ENCODE measurements at regions not wholly inside any gene's neighbourhood (a gene's known extent, or its start where the extent isn't known, plus 50 kb on each side); places are given as distances from the start of the nearest gene placed in this dataset.

- Histone ChIP-seq H3K9ac (ENCODE audit: low read depth in 1 of 2, low read length in 2 of 2) (no peak overlapping the region), H3K4me3 (ENCODE audit: low read length in 2 of 2) (no peak overlapping the region), H3K36me3 (ENCODE audit: control insufficient read depth in 2 of 2, insufficient read depth in 2 of 2, low read length in 2 of 2) (no peaks in the 10 kb centered on the region), H3K4me1 (ENCODE audit: control insufficient read depth in 2 of 2, insufficient read depth in 2 of 2, low read length in 2 of 2) (no peaks in the 10 kb centered on the region), H3K27me3 (ENCODE audit: control insufficient read depth in 2 of 2, insufficient read depth in 2 of 2, low read length in 2 of 2) (no peaks in the 10 kb centered on the region), H3K27ac (ENCODE audit: low read depth in 2 of 2, low read length in 2 of 2) (no peak overlapping the region), H3K9me3 (ENCODE audit: control insufficient read depth in 2 of 2, low read length in 2 of 2) (no peaks in the 10 kb centered on the region)
These were observed 186.8 kb upstream of the FOXN2 start for GRCh38 chr2:48127612-48128191.

GRCh38 chr2:48129293-48129950, 185.1 kb upstream of the FOXN2 start:
- H3K27me3 ChIP-seq (ENCODE audit: control insufficient read depth in 2 of 2, insufficient read depth in 2 of 2, low read length in 2 of 2) = no peaks in the 10 kb centered on the region
- no peaks in the 10 kb centered on the region for H3K36me3 ChIP-seq (ENCODE audit: control insufficient read depth in 2 of 2, insufficient read depth in 2 of 2, low read length in 2 of 2)
- no peak overlapping the region for H3K9ac ChIP-seq (ENCODE audit: low read depth in 1 of 2, low read length in 2 of 2)
- no peak overlapping the region for H3K4me3 ChIP-seq (ENCODE audit: low read length in 2 of 2)
- no peaks in the 10 kb centered on the region for H3K4me1 ChIP-seq (ENCODE audit: control insufficient read depth in 2 of 2, insufficient read depth in 2 of 2, low read length in 2 of 2)
- H3K9me3 ChIP-seq (ENCODE audit: control insufficient read depth in 2 of 2, low read length in 2 of 2) = no peaks in the 10 kb centered on the region
- no peak overlapping the region for H3K27ac ChIP-seq (ENCODE audit: low read depth in 2 of 2, low read length in 2 of 2)

- Histone ChIP-seq H3K27ac (ENCODE audit: low read depth in 2 of 2, low read length in 2 of 2) (no peak overlapping the region), H3K27me3 (ENCODE audit: control insufficient read depth in 2 of 2, insufficient read depth in 2 of 2, low read length in 2 of 2) (no peaks in the 10 kb centered on the region), H3K9me3 (ENCODE audit: control insufficient read depth in 2 of 2, low read length in 2 of 2) (no peaks in the 10 kb centered on the region), H3K4me1 (ENCODE audit: control insufficient read depth in 2 of 2, insufficient read depth in 2 of 2, low read length in 2 of 2) (no peaks in the 10 kb centered on the region), H3K4me3 (ENCODE audit: low read length in 2 of 2) (no peak overlapping the region), H3K36me3 (ENCODE audit: control insufficient read depth in 2 of 2, insufficient read depth in 2 of 2, low read length in 2 of 2) (no peaks in the 10 kb centered on the region), H3K9ac (ENCODE audit: low read depth in 1 of 2, low read length in 2 of 2) (no peak overlapping the region)
These were observed 182.8 kb upstream of the FOXN2 start for GRCh38 chr2:48131539-48132270.

GRCh38 chr2:48132271-48132625, 182.2 kb upstream of the FOXN2 start:
- Histone ChIP-seq H3K27ac (ENCODE audit: low read depth in 2 of 2, low read length in 2 of 2) (no peak overlapping the region), H3K9me3 (ENCODE audit: control insufficient read depth in 2 of 2, low read length in 2 of 2) (no peaks in the 10 kb centered on the region), H3K9ac (ENCODE audit: low read depth in 1 of 2, low read length in 2 of 2) (no peak overlapping the region), H3K4me1 (ENCODE audit: control insufficient read depth in 2 of 2, insufficient read depth in 2 of 2, low read length in 2 of 2) (no peaks in the 10 kb centered on the region), H3K4me3 (ENCODE audit: low read length in 2 of 2) (no peak overlapping the region), H3K36me3 (ENCODE audit: control insufficient read depth in 2 of 2, insufficient read depth in 2 of 2, low read length in 2 of 2) (no peaks in the 10 kb centered on the region), H3K27me3 (ENCODE audit: control insufficient read depth in 2 of 2, insufficient read depth in 2 of 2, low read length in 2 of 2) (no peaks in the 10 kb centered on the region)

GRCh38 chr2:48134704-48135103, 179.8 kb upstream of the FOXN2 start:
- Histone ChIP-seq H3K9me3 (ENCODE audit: control insufficient read depth in 2 of 2, low read length in 2 of 2) (no peaks in the 10 kb centered on the region), H3K27me3 (ENCODE audit: control insufficient read depth in 2 of 2, insufficient read depth in 2 of 2, low read length in 2 of 2) (no peaks in the 10 kb centered on the region), H3K9ac (ENCODE audit: low read depth in 1 of 2, low read length in 2 of 2) (no peak overlapping the region), H3K4me1 (ENCODE audit: control insufficient read depth in 2 of 2, insufficient read depth in 2 of 2, low read length in 2 of 2) (no peaks in the 10 kb centered on the region), H3K4me3 (ENCODE audit: low read length in 2 of 2) (no peak overlapping the region), H3K36me3 (ENCODE audit: control insufficient read depth in 2 of 2, insufficient read depth in 2 of 2, low read length in 2 of 2) (no peaks in the 10 kb centered on the region), H3K27ac (ENCODE audit: low read depth in 2 of 2, low read length in 2 of 2) (no peak overlapping the region)

GRCh38 chr2:48135797-48136196, 178.7 kb upstream of the FOXN2 start:
- H3K9me3 ChIP-seq (ENCODE audit: control insufficient read depth in 2 of 2, low read length in 2 of 2) = no peaks in the 10 kb centered on the region
- no peak overlapping the region for H3K9ac ChIP-seq (ENCODE audit: low read depth in 1 of 2, low read length in 2 of 2)
- H3K36me3 ChIP-seq (ENCODE audit: control insufficient read depth in 2 of 2, insufficient read depth in 2 of 2, low read length in 2 of 2) = no peaks in the 10 kb centered on the region
- H3K27ac ChIP-seq (ENCODE audit: low read depth in 2 of 2, low read length in 2 of 2) = no peak overlapping the region
- H3K4me3 ChIP-seq (ENCODE audit: low read length in 2 of 2) = no peak overlapping the region
- no peaks in the 10 kb centered on the region for H3K27me3 ChIP-seq (ENCODE audit: control insufficient read depth in 2 of 2, insufficient read depth in 2 of 2, low read length in 2 of 2)
- no peaks in the 10 kb centered on the region for H3K4me1 ChIP-seq (ENCODE audit: control insufficient read depth in 2 of 2, insufficient read depth in 2 of 2, low read length in 2 of 2)

GRCh38 chr2:48137829-48138228, 176.7 kb upstream of the FOXN2 start:
- H3K9me3 ChIP-seq (ENCODE audit: control insufficient read depth in 2 of 2, low read length in 2 of 2) = no peaks in the 10 kb centered on the region
- no peaks in the 10 kb centered on the region for H3K36me3 ChIP-seq (ENCODE audit: control insufficient read depth in 2 of 2, insufficient read depth in 2 of 2, low read length in 2 of 2)
- no peak overlapping the region for H3K9ac ChIP-seq (ENCODE audit: low read depth in 1 of 2, low read length in 2 of 2)
- no peak overlapping the region for H3K4me3 ChIP-seq (ENCODE audit: low read length in 2 of 2)
- H3K27ac ChIP-seq (ENCODE audit: low read depth in 2 of 2, low read length in 2 of 2) = no peak overlapping the region
- H3K4me1 ChIP-seq (ENCODE audit: control insufficient read depth in 2 of 2, insufficient read depth in 2 of 2, low read length in 2 of 2) = no peaks in the 10 kb centered on the region
- no peaks in the 10 kb centered on the region for H3K27me3 ChIP-seq (ENCODE audit: control insufficient read depth in 2 of 2, insufficient read depth in 2 of 2, low read length in 2 of 2)

GRCh38 chr2:48138898-48139297, 175.6 kb upstream of the FOXN2 start:
- Histone ChIP-seq H3K27me3 (ENCODE audit: control insufficient read depth in 2 of 2, insufficient read depth in 2 of 2, low read length in 2 of 2) (no peaks in the 10 kb centered on the region), H3K27ac (ENCODE audit: low read depth in 2 of 2, low read length in 2 of 2) (no peak overlapping the region)

GRCh38 chr2:48140586-48140985, 173.9 kb upstream of the FOXN2 start:
- Histone ChIP-seq H3K27me3 (ENCODE audit: control insufficient read depth in 2 of 2, insufficient read depth in 2 of 2, low read length in 2 of 2) (no peaks in the 10 kb centered on the region), H3K4me1 (ENCODE audit: control insufficient read depth in 2 of 2, insufficient read depth in 2 of 2, low read length in 2 of 2) (no peaks in the 10 kb centered on the region), H3K36me3 (ENCODE audit: control insufficient read depth in 2 of 2, insufficient read depth in 2 of 2, low read length in 2 of 2) (no peaks in the 10 kb centered on the region), H3K9me3 (ENCODE audit: control insufficient read depth in 2 of 2, low read length in 2 of 2) (no peaks in the 10 kb centered on the region), H3K9ac (ENCODE audit: low read depth in 1 of 2, low read length in 2 of 2) (no peak overlapping the region), H3K4me3 (ENCODE audit: low read length in 2 of 2) (no peak overlapping the region), H3K27ac (ENCODE audit: low read depth in 2 of 2, low read length in 2 of 2) (no peak overlapping the region)

More at GRCh38 chr2:48138898-48139297, 175.6 kb upstream of the FOXN2 start:
- Histone ChIP-seq H3K4me1 (ENCODE audit: control insufficient read depth in 2 of 2, insufficient read depth in 2 of 2, low read length in 2 of 2) (no peaks in the 10 kb centered on the region), H3K9me3 (ENCODE audit: control insufficient read depth in 2 of 2, low read length in 2 of 2) (no peaks in the 10 kb centered on the region), H3K4me3 (ENCODE audit: low read length in 2 of 2) (no peak overlapping the region), H3K9ac (ENCODE audit: low read depth in 1 of 2, low read length in 2 of 2) (no peak overlapping the region), H3K36me3 (ENCODE audit: control insufficient read depth in 2 of 2, insufficient read depth in 2 of 2, low read length in 2 of 2) (no peaks in the 10 kb centered on the region)

GRCh38 chr2:48144777-48145176, 169.7 kb upstream of the FOXN2 start:
- Histone ChIP-seq H3K27me3 (ENCODE audit: control insufficient read depth in 2 of 2, insufficient read depth in 2 of 2, low read length in 2 of 2) (no peaks in the 10 kb centered on the region), H3K9ac (ENCODE audit: low read depth in 1 of 2, low read length in 2 of 2) (no peak overlapping the region), H3K27ac (ENCODE audit: low read depth in 2 of 2, low read length in 2 of 2) (no peak overlapping the region), H3K36me3 (ENCODE audit: control insufficient read depth in 2 of 2, insufficient read depth in 2 of 2, low read length in 2 of 2) (no peaks in the 10 kb centered on the region), H3K9me3 (ENCODE audit: control insufficient read depth in 2 of 2, low read length in 2 of 2) (no peaks in the 10 kb centered on the region), H3K4me3 (ENCODE audit: low read length in 2 of 2) (no peak overlapping the region), H3K4me1 (ENCODE audit: control insufficient read depth in 2 of 2, insufficient read depth in 2 of 2, low read length in 2 of 2) (no peaks in the 10 kb centered on the region)
